ENCODE measurements at regions not wholly inside any gene's neighbourhood (a gene's known extent, or its start where the extent isn't known, plus 50 kb on each side); places are given as distances from the start of the nearest gene placed in this dataset.

DNA sequence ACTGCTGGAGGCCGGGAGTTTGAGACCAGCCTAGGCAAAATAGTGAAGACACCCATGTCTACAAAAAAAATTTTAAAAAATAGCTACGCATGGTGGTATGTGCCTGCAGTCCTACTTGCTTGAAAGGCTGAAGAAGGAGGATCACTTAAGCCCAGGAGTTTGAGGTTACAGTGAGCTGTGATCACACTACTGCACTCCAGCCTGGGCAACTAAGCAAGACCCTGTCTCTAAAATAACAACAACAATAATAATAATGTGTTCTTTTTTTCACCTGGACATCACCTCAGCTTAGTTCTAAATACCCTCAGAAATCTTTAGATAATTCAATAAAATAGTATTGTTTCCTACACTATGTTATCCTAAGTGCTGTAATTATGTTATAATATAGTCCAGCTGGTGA is 397.1 kb upstream of the ZNF804A start:
- no peaks in the 10 kb centered on the region for H3K27me3 ChIP-seq (ENCODE audit: insufficient read depth, low read length)
- H3K4me1 ChIP-seq (ENCODE audit: insufficient read depth, low read length), result no peaks in the 10 kb centered on the region
- no peak overlapping the region for H3K27ac ChIP-seq (ENCODE audit: low read depth, low read length)
- no peaks in the 10 kb centered on the region for H3K79me2 ChIP-seq (ENCODE audit: insufficient read depth, low read length)
- no peaks in the 10 kb centered on the region for H3K9me3 ChIP-seq (ENCODE audit: low read depth, low read length)
- H2AFZ ChIP-seq (ENCODE audit: low read length), result no peak overlapping the region
- no peak for DNase-seq (ENCODE audit: insufficient read length, low spot score, missing footprints)
- H4K20me1 ChIP-seq (ENCODE audit: insufficient read depth, low read length), result no peaks in the 10 kb centered on the region
- TF ChIP-seq, protein P1, sequence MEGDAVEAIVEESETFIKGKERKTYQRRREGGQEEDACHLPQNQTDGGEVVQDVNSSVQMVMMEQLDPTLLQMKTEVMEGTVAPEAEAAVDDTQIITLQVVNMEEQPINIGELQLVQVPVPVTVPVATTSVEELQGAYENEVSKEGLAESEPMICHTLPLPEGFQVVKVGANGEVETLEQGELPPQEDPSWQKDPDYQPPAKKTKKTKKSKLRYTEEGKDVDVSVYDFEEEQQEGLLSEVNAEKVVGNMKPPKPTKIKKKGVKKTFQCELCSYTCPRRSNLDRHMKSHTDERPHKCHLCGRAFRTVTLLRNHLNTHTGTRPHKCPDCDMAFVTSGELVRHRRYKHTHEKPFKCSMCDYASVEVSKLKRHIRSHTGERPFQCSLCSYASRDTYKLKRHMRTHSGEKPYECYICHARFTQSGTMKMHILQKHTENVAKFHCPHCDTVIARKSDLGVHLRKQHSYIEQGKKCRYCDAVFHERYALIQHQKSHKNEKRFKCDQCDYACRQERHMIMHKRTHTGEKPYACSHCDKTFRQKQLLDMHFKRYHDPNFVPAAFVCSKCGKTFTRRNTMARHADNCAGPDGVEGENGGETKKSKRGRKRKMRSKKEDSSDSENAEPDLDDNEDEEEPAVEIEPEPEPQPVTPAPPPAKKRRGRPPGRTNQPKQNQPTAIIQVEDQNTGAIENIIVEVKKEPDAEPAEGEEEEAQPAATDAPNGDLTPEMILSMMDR (IDR thresholded peaks at IDR 0.05; ENCODE audit: extremely low read depth, low read depth, low read length), result no peak
- H3K36me3 ChIP-seq (ENCODE audit: insufficient read depth, low read length), result no peaks in the 10 kb centered on the region
- no peak overlapping the region for H3K4me2 ChIP-seq (ENCODE audit: insufficient read depth, low read length)
- H3K4me3 ChIP-seq (ENCODE audit: insufficient read depth, low read length), result no peak overlapping the region

DNA sequence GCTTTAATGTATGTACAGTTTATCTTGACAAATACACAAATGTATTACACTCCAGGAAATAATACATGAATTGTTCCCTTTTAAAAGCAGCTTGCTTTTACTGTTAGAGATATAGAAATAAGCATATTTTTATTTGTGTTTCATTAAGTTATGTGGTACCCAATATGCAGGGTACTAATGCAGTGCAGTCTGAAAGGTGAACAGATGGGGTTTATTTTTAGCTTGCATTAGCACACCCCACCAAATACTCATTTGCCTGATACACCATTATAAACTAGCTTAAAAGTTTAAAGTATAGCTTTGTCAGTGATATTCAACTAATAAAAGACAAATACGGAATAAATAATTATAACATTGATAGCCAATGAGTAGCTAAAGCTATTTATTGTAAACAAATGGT is 394.7 kb upstream of the ZNF804A start:
- Histone ChIP-seq H3K4me2 (ENCODE audit: insufficient read depth, low read length) (no peak overlapping the region), H3K27me3 (ENCODE audit: insufficient read depth, low read length) (no peaks in the 10 kb centered on the region), H3K4me1 (ENCODE audit: insufficient read depth, low read length) (no peaks in the 10 kb centered on the region), H3K4me3 (ENCODE audit: insufficient read depth, low read length) (no peak overlapping the region), H3K27ac (ENCODE audit: low read depth, low read length) (no peak overlapping the region), H3K36me3 (ENCODE audit: insufficient read depth, low read length) (no peaks in the 10 kb centered on the region), H3K9me3 (ENCODE audit: low read depth, low read length) (no peaks in the 10 kb centered on the region), H4K20me1 (ENCODE audit: insufficient read depth, low read length) (no peaks in the 10 kb centered on the region), H2AFZ (ENCODE audit: low read length) (no peak overlapping the region), H3K79me2 (ENCODE audit: insufficient read depth, low read length) (no peaks in the 10 kb centered on the region)
- TF ChIP-seq, protein P1 (IDR thresholded peaks at IDR 0.05; ENCODE audit: extremely low read depth, low read depth, low read length), result no peak
- no peak for DNase-seq (ENCODE audit: insufficient read length, low spot score, missing footprints)

DNA sequence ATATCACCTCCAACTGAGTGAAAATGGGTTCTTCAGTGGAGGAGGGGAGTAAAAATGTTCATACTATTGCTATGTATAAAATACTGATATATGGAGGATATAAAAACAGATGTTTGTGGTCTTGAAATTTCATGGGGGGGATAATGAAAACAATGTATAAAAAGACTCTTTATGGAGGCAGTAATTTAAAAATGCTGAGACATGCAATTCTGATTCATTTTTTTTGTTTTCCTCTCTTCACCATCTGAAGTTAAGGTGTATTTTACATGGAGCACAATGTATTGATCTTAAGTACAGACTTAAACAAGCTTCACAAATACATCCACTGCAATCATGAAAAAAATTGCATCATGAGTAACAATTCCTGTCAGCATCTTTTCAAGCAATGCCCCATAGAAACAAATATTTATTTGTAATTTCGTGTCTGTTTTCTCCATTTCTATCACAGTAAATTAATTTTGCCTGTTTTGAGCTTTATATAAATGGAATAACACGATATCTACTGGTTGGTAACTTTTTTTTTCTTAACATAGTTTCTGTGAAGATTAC is 393.2 kb upstream of the ZNF804A start:
- Histone ChIP-seq H3K27ac (ENCODE audit: low read depth, low read length) (no peak overlapping the region), H3K27me3 (ENCODE audit: insufficient read depth, low read length) (no peaks in the 10 kb centered on the region), H3K4me2 (ENCODE audit: insufficient read depth, low read length) (no peak overlapping the region), H3K79me2 (ENCODE audit: insufficient read depth, low read length) (no peaks in the 10 kb centered on the region), H2AFZ (ENCODE audit: low read length) (no peak overlapping the region), H3K4me3 (ENCODE audit: insufficient read depth, low read length) (no peak overlapping the region), H4K20me1 (ENCODE audit: insufficient read depth, low read length) (no peaks in the 10 kb centered on the region), H3K36me3 (ENCODE audit: insufficient read depth, low read length) (no peaks in the 10 kb centered on the region), H3K9me3 (ENCODE audit: low read depth, low read length) (no peaks in the 10 kb centered on the region), H3K4me1 (ENCODE audit: insufficient read depth, low read length) (no peaks in the 10 kb centered on the region)
- TF ChIP-seq, protein P1 (IDR thresholded peaks at IDR 0.05; ENCODE audit: extremely low read depth, low read depth, low read length), result no peak
- no peak for DNase-seq (ENCODE audit: insufficient read length, low spot score, missing footprints)

DNA sequence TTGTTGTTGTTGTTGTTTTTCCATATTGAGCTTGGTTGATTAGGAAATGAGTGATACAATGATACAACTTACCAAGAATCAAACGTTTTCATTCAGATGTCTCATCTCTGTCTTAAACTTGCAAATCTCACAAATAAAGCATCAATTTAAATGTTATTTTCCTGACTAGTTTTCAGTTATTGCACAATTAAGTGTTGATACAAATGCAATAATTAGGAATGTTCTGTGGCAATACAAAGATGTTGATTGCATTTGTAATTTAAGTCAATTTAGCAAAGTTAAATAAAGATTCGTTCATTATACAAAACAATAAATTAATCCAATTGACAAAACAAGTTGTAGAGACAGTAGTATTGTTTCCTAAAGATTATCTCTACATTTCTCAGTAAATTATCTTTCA is 392.3 kb upstream of the ZNF804A start:
- Histone ChIP-seq H2AFZ (ENCODE audit: low read length) (no peak overlapping the region), H3K9me3 (ENCODE audit: low read depth, low read length) (no peaks in the 10 kb centered on the region)

More for the DNA sequence above, 392.3 kb upstream of the ZNF804A start:
- Histone ChIP-seq H3K79me2 (ENCODE audit: insufficient read depth, low read length) (no peaks in the 10 kb centered on the region), H3K36me3 (ENCODE audit: insufficient read depth, low read length) (no peaks in the 10 kb centered on the region), H3K4me3 (ENCODE audit: insufficient read depth, low read length) (no peak overlapping the region), H3K4me1 (ENCODE audit: insufficient read depth, low read length) (no peaks in the 10 kb centered on the region), H3K27ac (ENCODE audit: low read depth, low read length) (no peak overlapping the region), H4K20me1 (ENCODE audit: insufficient read depth, low read length) (no peaks in the 10 kb centered on the region), H3K27me3 (ENCODE audit: insufficient read depth, low read length) (no peaks in the 10 kb centered on the region), H3K4me2 (ENCODE audit: insufficient read depth, low read length) (no peak overlapping the region)
- DNase-seq (ENCODE audit: insufficient read length, low spot score, missing footprints), result no peak
- TF ChIP-seq, protein P1 (IDR thresholded peaks at IDR 0.05; ENCODE audit: extremely low read depth, low read depth, low read length), result no peak

All from osteoblast (primary cell).